Naive B cell (primary cell): ENCODE measurements at regions not wholly inside any gene's neighbourhood (a gene's known extent, or its start where the extent isn't known, plus 50 kb on each side); places are given as distances from the start of the nearest gene placed in this dataset.

Experiments
- ATAC-seq, 2 donors: fragments of 150-1000 bp; cut with Tn5 transposase; 2 replicates each; pipeline ENCODE4 v1.10.0; 2021; ENCODE audit warnings: low read depth in 2 of 2, mild to moderate bottlenecking in 2 of 2, moderate library complexity in 2 of 2
- DNase-seq: peaks from one replicate; pipeline ENCODE4 v3.0.0; 2022
- H3K27ac Mint-ChIP-seq, 6 donors: one replicate each; pipeline ENCODE4 v1.8.0; 2020 to 2022; ENCODE audit warnings: mild to moderate bottlenecking in 6 of 6, mixed read lengths in 6 of 6, moderate library complexity in 5 of 6, inconsistent platforms in 2 of 6
- H3K27me3 Mint-ChIP-seq, 3 donors: one replicate each; pipeline ENCODE4 v1.8.0; 2021 to 2022; ENCODE audit warnings: mixed read lengths in 3 of 3, mild to moderate bottlenecking in 1 of 3
- H3K36me3 Mint-ChIP-seq, 2 donors: one replicate each; pipeline ENCODE4 v1.8.0; 2020 to 2022; ENCODE audit warnings: mixed read lengths in 2 of 2, inconsistent platforms in 1 of 2, mild to moderate bottlenecking in 1 of 2
- H3K4me1 Mint-ChIP-seq, 3 donors: one replicate each; pipeline ENCODE4 v1.8.0; 2020 to 2022; ENCODE audit warnings: mixed read lengths in 3 of 3, inconsistent platforms in 1 of 3, mild to moderate bottlenecking in 1 of 3, moderate library complexity in 1 of 3
- H3K4me3 Mint-ChIP-seq, 8 donors: one replicate each; pipeline ENCODE4 v1.8.0; 2020 to 2022; ENCODE audit warnings: mild to moderate bottlenecking in 8 of 8, mixed read lengths in 8 of 8, moderate library complexity in 8 of 8, inconsistent platforms in 2 of 8
- H3K9me3 Mint-ChIP-seq, 7 donors: one replicate each; pipeline ENCODE4 v1.8.0; 2020 to 2022; ENCODE audit warnings: mixed read lengths in 7 of 7, mild to moderate bottlenecking in 5 of 7, inconsistent platforms in 2 of 7, moderate library complexity in 1 of 7

DNA sequence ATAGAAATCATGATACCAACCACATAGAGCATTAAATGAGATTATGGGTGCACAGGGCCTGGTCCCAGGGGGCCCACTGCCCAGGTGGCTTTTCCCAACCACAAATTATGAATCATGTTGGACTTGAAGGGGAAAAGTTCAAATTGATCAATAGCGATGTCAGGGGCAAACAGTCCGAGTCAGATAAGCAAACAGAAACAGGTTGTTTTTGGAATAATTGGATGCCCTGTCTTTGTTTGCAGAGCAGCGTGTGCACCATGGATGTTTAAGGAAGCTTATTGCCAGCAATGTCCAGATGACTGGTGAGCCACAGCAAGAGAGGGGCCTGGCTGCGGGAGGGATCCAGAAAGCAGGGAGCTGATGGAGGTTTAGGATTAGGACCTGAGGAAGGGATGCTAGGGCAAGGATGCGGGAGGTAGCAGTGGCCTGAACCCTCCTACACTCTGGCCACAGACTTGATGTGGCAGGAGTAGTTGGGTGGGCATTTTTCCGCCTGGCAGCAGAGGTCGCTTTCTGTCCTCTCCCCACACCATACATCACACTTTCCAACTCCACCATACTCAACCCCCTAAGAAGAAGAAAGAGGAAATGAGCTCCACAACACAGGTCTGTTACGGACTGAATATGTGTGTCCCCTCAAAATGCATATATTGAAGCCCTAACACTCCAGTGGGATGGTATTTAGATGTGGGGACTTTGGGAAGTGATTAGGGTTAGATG is 266.4 kb upstream of the RPL38 start:
- Mint-ChIP-seq H3K27ac (no peak overlapping the region), H3K9me3 (no peaks in the 10 kb centered on the region), H3K4me1 (no peaks in the 10 kb centered on the region), H3K36me3 (no peaks in the 10 kb centered on the region), H3K4me3 (no peak overlapping the region), H3K27me3 (peaks cover 18 to 49% (median 44%) of the 10 kb centered on the region in 3 donors)
- DNase-seq (no peak), ATAC-seq (no peak)

DNA sequence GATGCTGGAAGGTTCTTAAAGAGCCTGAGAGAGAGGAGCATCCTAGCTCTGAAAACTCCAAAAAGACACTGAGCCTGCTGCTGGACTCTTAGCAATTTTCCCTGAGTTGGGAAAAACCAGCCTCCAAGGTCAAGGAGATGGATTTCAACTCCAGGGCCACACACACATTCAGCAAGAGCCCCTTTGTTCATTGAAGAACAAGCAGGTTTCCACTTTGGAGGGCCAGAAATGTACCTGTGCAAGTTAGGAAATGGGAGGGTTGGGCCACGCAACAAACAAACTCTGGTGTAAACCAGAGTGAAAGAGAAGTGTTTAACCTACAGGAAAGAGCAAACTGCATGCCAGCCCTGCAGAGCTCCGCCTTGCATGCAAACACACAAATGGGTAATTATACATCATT is 264.8 kb upstream of the RPL38 start:
- Mint-ChIP-seq H3K27me3 (peaks cover 18 to 43% (median 38%) of the 10 kb centered on the region in 3 donors), H3K9me3 (no peaks in the 10 kb centered on the region), H3K27ac (no peak overlapping the region), H3K4me1 (no peaks in the 10 kb centered on the region), H3K4me3 (no peak overlapping the region), H3K36me3 (no peaks in the 10 kb centered on the region)
- DNase-seq (no peak), ATAC-seq (no peak)

- no peak overlapping the region for H3K27ac Mint-ChIP-seq
- no peak for ATAC-seq
- no peaks in the 10 kb centered on the region for H3K9me3 Mint-ChIP-seq
- no peak overlapping the region for H3K4me3 Mint-ChIP-seq
- DNase-seq, result no peak
- H3K27me3 Mint-ChIP-seq, result peaks cover 15 to 49% (median 42%) of the 10 kb centered on the region in 3 donors
- no peaks in the 10 kb centered on the region for H3K36me3 Mint-ChIP-seq
- H3K4me1 Mint-ChIP-seq, result no peaks in the 10 kb centered on the region
These were observed 263.7 kb upstream of the RPL38 start for GRCh38 chr17:73939806-73940205.

GRCh38 chr17:73940511-73940910 is 263.0 kb upstream of the RPL38 start:
- ATAC-seq (no peak), DNase-seq (no peak)
- Mint-ChIP-seq H3K9me3 (no peaks in the 10 kb centered on the region), H3K36me3 (no peaks in the 10 kb centered on the region), H3K4me1 (no peaks in the 10 kb centered on the region), H3K27ac (no peak overlapping the region), H3K27me3 (peaks cover 15 to 54% (median 45%) of the 10 kb centered on the region in 3 donors), H3K4me3 (no peak overlapping the region)

DNA sequence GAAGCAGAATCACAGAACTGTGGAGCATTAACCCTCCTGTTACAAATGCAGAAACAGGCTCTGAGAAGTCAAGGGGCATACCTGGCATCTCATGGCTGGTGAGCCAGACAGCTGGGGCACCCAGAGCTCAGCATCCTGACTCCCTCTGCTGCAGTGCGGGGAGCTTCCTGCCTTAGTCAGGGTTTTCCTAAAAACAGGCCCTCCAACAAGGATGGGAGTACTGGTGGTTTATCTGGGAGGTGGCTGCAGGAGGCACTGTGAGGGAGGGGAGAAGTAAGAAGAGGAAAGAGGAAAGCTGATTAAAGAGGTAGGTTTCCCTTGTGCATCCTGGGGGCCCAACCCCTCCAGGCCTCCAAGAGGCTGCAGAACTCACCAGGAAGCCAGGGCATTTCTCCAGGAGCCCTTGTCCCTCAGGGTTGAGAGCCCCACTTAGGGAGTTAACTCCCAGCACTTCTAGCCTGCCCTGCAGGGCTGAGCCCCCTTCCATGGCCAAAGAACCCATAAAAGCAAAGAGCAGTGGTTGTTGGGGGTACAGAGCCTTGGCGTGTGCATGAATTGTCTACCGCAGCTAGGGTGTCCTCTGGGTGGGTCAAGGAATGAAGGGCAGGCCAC is 261.5 kb upstream of the RPL38 start:
- Mint-ChIP-seq H3K27ac (no peak overlapping the region), H3K4me3 (peak overlapping the region in 1 of 8 donors; percentile 27)
- ATAC-seq, result no peak

GRCh38 chr17:73942703-73943415 is 260.6 kb upstream of the RPL38 start:
- no peak overlapping the region for H3K27ac Mint-ChIP-seq
- no peaks in the 10 kb centered on the region for H3K4me1 Mint-ChIP-seq
- H3K4me3 Mint-ChIP-seq, result no peak overlapping the region
- ATAC-seq (no peak), DNase-seq (no peak)
- peaks cover 19 to 58% (median 50%) of the 10 kb centered on the region in 3 donors for H3K27me3 Mint-ChIP-seq
- H3K36me3 Mint-ChIP-seq, result no peaks in the 10 kb centered on the region
- H3K9me3 Mint-ChIP-seq, result peaks cover 0 to 3% (median 0%) of the 10 kb centered on the region in 7 donors

More for the DNA sequence above, 261.5 kb upstream of the RPL38 start:
- DNase-seq, result no peak
- Mint-ChIP-seq H3K9me3 (no peaks in the 10 kb centered on the region), H3K4me1 (no peaks in the 10 kb centered on the region), H3K27me3 (peaks cover 15 to 58% (median 50%) of the 10 kb centered on the region in 3 donors), H3K36me3 (no peaks in the 10 kb centered on the region)

- peaks cover 0 to 4% (median 0%) of the 10 kb centered on the region in 7 donors for H3K9me3 Mint-ChIP-seq
- H3K27ac Mint-ChIP-seq, result peak overlapping the region in 1 of 6 donors; percentile 26
- H3K36me3 Mint-ChIP-seq, result no peaks in the 10 kb centered on the region
- peaks cover 22 to 63% (median 49%) of the 10 kb centered on the region in 3 donors for H3K27me3 Mint-ChIP-seq
- H3K4me3 Mint-ChIP-seq, result no peak overlapping the region
- DNase-seq (no peak), ATAC-seq (no peak)
- H3K4me1 Mint-ChIP-seq, result no peaks in the 10 kb centered on the region
These were observed 259.9 kb upstream of the RPL38 start for GRCh38 chr17:73943416-73944110.

- DNase-seq (no peak), ATAC-seq (no peak)
- H3K36me3 Mint-ChIP-seq, result no peaks in the 10 kb centered on the region
- peaks cover 18 to 66% (median 49%) of the 10 kb centered on the region in 3 donors for H3K27me3 Mint-ChIP-seq
- H3K4me1 Mint-ChIP-seq, result no peaks in the 10 kb centered on the region
- no peak overlapping the region for H3K27ac Mint-ChIP-seq
- H3K9me3 Mint-ChIP-seq, result peaks cover 0 to 4% (median 0%) of the 10 kb centered on the region in 7 donors
- no peak overlapping the region for H3K4me3 Mint-ChIP-seq
These were observed 259.1 kb upstream of the RPL38 start for GRCh38 chr17:73944366-73944765.

DNA sequence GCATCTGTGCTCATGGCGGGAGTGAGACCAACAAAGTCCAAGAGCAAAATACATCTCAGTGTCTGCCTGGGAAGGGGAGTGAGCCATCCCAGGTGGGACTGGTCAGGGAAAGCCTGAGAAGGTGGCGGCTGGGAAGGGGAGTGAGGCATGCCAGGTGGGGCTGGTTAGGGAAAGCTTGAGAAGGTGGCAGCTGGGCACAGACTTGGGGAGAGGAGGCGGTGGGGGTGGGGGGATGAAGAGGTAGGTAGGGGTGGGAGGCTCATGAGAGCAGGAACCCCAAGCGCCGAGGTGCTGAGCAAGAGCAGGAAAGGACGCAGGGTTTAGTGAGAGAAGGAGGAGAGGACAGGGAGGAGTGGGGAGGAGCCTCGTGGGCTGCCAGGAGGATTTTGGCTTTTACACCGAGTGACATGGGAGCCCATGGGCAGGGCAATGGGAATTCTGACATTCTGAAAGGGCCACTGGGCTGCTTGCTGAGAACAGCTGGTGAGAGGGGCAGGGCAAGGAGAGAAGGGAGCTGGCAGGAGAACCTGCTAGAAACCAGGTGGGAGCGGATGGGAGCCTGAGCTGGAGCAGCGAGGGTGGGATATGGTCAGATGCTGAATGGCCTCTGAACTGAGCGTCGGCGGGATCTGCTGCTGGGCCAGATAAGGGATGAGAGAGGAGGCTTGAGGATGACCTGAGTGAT is 256.1 kb upstream of the RPL38 start:
- Mint-ChIP-seq H3K27ac (no peak overlapping the region), H3K36me3 (no peaks in the 10 kb centered on the region), H3K27me3 (peaks cover 12 to 50% (median 40%) of the 10 kb centered on the region in 3 donors), H3K9me3 (peaks cover 0 to 4% (median 0%) of the 10 kb centered on the region in 7 donors), H3K4me3 (no peak overlapping the region), H3K4me1 (peaks cover 3 to 10% (median 5%) of the 10 kb centered on the region in 3 donors)
- DNase-seq (no peak), ATAC-seq (no peak)

GRCh38 chr17:73947966-73948355 is 255.5 kb upstream of the RPL38 start:
- Mint-ChIP-seq H3K4me3 (no peak overlapping the region), H3K4me1 (peaks cover 3 to 10% (median 5%) of the 10 kb centered on the region in 3 donors), H3K27me3 (peaks cover 12 to 50% (median 40%) of the 10 kb centered on the region in 3 donors), H3K9me3 (peaks cover 0 to 4% (median 0%) of the 10 kb centered on the region in 7 donors), H3K27ac (no peak overlapping the region), H3K36me3 (no peaks in the 10 kb centered on the region)
- no peak for ATAC-seq
- no peak for DNase-seq

DNA sequence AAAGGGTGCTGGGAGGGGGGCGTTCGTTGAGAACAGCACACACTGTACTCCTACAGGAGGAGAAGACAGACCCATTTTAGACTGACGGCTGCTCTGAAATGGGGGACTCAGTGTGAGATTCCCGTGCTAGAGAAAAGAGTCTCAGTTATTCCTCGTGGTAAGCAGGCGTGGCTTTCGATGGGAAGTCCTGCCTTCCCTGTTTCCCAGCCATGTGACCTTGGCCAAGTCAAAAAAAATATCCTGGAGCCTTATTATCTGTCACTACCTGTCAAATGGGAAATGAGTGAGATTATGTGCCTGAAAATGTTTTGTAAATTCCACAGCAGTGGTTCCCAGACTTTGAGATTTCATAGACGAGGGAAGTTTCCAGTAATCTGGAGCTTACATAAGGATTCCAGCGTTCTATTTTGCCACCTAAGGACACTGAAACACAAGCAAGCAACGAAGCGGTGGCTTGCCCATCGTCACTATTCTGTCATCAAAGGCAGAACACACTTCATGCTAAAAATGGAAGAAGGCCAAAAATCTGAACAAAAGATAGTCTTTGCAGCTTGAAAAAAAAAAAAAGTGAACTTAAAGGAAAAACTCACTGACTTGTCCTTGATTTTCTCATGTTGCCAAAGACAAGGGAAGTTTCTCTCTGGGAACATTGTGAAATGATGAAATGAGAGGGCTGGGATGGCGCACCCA is 253.4 kb upstream of the RPL38 start:
- Mint-ChIP-seq H3K27me3 (peaks cover 12 to 41% (median 34%) of the 10 kb centered on the region in 3 donors), H3K9me3 (peaks cover 0 to 4% (median 0%) of the 10 kb centered on the region in 7 donors), H3K4me1 (peaks cover 3 to 10% (median 5%) of the 10 kb centered on the region in 3 donors), H3K4me3 (no peak overlapping the region), H3K27ac (no peak overlapping the region), H3K36me3 (no peaks in the 10 kb centered on the region)
- no peak for ATAC-seq
- no peak for DNase-seq

- H3K27me3 Mint-ChIP-seq, result peaks cover 12 to 38% (median 32%) of the 10 kb centered on the region in 3 donors
- H3K9me3 Mint-ChIP-seq, result peaks cover 0 to 4% (median 0%) of the 10 kb centered on the region in 7 donors
- ATAC-seq, result no peak
- no peaks in the 10 kb centered on the region for H3K36me3 Mint-ChIP-seq
- no peak for DNase-seq
- H3K4me3 Mint-ChIP-seq, result no peak overlapping the region
- peaks cover 3 to 10% (median 5%) of the 10 kb centered on the region in 3 donors for H3K4me1 Mint-ChIP-seq
- H3K27ac Mint-ChIP-seq, result peak overlapping the region in 1 of 6 donors; percentile 5
These were observed 252.9 kb upstream of the RPL38 start for GRCh38 chr17:73950593-73950914.
